DMS79 (cell line): ENCODE measurements at regions not wholly inside any gene's neighbourhood (a gene's known extent, or its start where the extent isn't known, plus 50 kb on each side); places are given as distances from the start of the nearest gene placed in this dataset.
A peak's percentile ranks its signal among the peaks of the same experiment; 100 is the strongest.
"Not testable (repeated sequence)": the region's sequence is repeated elsewhere in the genome, so short reads cannot be mapped to it uniquely, and the experiment has no call there.

ENCODE experiments used
- DNase-seq: peaks from one replicate; lab custom pipeline; 2025; lab: John Stamatoyannopoulos, UW

DNA sequence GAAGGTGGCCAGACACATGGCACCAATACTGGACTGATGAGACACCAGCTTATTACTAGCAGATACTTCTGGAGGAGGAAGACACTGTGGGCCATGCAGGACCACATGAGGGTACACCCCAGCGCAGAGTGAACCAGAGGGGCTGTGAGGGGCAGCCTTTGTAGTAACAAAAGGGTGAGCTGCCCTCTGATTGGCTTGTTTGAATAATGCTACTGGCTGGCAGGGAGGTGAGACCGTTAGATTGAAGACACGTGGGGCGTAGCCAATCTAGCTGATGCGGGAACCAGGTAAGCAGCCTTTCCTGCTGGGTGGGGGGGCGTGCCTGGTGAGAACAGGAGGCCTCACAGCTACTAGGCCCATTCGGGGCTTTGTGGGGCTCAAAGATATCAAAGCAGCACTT, 102.8 kb upstream of the SEC14L1 start:
- no peak for DNase-seq

DNA sequence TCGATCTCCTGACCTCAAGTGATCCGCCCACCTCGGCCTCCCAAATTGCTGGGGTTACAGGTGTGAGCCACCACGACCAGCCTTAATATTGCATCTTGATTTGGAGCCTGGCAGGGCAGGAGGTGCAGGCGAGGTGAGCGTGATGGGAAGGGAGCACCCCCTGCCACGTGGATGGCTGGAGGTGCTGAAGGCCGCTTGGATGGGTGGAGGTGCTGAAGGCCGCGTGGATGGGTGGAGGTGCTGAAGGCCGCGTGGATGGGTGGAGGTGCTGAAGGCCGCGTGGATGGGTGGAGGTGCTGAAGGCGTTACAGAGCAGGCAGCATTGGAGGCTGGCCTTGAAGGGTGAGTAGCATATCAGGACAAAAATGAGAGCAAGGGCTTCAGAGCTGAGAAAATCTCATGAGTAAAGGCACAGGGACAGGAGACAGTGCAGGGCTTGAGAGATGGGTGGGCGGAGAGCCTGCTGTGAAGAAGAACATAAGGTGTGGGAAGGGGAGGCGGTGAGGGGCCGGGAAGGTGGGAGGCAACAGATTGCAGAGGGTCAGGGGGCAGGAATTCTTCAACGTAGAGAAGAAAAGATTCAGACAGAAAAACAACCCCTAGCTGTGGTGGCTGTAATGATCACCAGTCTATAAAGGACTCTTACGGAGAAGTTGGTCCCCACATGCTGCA, 101.7 kb upstream of the SEC14L1 start:
- DNase-seq: no peak

DNA sequence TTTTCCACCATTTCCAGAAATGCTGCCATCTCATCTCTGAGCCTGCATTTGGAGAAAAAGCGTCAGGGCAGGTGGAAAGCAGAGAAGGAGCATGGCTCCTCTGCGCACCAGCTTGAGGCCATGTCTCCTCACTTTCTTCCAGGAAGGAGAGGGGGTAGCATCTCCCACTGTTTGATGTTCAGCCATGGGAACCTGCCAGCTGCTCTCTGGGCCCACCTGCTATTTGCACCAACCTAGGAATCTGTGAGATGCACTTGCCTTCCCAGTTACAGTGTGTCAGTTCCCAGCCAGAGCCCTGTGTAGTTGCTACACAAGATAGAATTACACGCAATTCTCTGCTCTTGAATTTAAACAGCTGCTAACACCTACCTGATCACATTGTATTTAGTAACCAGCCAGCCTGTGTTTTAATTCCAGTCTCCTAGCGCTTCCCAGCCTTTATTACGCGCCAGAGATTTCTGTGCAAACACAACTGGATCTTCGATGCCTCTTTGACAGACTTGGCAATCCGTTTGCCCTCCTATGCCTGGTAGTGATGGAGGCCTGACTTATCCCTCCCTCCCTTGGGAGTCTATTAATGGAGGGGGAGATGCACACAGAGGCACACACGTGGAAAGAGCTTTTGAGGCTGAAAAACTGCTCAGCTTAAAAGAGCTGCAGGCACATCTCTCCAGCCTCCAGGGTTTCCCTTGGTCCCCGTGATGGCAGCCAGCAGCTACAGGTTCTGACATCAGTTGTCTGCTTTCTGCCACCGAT, 98.1 kb upstream of the SEC14L1 start:
- DNase-seq: peak; percentile 38

- DNase-seq: no peak
Observed at GRCh38 chr17:77045441-77046041, 95.2 kb upstream of the SEC14L1 start.

GRCh38 chr17:77049440-77049839, 91.3 kb upstream of the SEC14L1 start:
- DNase-seq: peak; percentile 97

GRCh38 chr17:77050901-77051300, 89.9 kb upstream of the SEC14L1 start:
- DNase-seq: not testable (repeated sequence)

DNA sequence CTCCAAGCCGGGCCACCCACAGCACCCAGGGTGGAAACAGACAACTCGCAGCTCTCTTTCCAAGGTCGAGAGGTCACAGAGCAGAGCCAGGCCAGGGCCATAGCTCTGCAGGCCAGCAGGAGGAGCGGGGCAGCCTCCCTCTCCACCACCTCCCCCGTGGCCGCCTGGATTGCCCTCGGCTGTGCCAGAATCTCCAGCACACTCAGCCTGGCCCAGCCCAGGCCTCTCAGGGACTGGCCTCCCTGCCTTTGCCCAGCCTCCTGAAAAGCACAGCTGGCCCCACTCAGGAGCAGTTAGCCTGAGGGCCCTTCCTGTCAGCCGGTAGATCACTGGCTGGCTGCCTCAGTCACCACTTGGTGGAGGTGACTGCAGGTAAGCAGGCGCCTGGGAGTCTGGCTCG, 85.8 kb upstream of the SEC14L1 start:
- DNase-seq: peak; percentile 40

GRCh38 chr17:77055453-77055852, 85.3 kb upstream of the SEC14L1 start:
- DNase-seq: no peak

- DNase-seq: no peak
Observed at GRCh38 chr17:77058016-77058415, 82.8 kb upstream of the SEC14L1 start.

- DNase-seq: peak; percentile 46
Observed at GRCh38 chr17:77061669-77062068, 79.1 kb upstream of the SEC14L1 start.

GRCh38 chr17:77064598-77064997, 76.2 kb upstream of the SEC14L1 start:
- DNase-seq: no peak

GRCh38 chr17:77066165-77066564, 74.6 kb upstream of the SEC14L1 start:
- DNase-seq: no peak

DNA sequence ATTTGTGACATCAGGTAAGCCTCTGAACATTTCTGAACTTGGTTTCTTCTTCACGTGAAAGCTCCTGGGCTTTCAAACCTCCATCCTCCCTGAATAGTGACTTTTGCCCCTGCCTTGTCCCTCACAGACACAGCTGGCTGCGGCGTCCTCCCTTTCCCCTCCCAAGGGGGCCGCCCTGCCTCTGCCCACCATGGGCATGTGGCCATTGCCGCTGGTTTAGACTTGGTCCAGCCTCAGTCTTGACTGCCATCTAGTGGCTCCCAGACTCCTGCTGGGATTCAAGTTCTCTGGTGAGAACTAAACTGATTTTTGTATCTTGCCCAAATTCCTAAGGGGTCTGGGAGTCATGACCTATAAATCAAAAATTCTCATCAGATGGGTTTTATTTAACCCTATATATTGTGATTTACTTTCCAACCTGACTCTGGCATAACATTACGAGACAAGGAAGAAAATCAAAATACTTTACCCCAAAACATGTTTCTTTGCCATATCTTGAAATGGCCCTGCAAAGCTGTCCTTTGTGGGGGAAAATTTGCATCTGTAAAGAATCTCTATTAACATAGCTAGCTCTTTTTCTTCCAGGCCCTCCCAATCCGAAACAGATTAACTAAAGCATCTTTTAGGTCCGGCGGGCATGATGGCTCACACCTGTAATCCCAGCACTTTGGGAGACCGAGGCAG, 73.9 kb upstream of the SEC14L1 start:
- peak; percentile 30 for DNase-seq

DNA sequence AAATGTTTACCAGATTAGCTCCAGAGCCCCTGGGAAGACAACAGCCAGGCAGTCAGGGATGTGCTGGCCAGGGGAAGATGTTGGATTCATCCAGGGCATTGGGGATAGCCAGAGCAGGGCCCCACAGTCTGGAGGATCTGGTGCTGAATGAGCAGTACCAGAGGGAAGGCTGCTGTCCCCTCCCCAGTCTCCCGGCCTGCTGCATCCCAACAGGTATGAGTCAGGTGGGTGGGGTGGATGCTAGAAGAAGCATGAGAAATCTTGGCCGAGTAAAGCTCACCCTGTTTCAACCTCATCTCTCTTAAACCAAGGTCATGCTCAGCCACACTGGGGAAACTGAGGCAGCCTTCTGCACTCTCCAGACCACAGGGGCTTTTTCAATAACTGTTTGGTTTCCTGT, 71.9 kb upstream of the SEC14L1 start:
- no peak for DNase-seq

DNA sequence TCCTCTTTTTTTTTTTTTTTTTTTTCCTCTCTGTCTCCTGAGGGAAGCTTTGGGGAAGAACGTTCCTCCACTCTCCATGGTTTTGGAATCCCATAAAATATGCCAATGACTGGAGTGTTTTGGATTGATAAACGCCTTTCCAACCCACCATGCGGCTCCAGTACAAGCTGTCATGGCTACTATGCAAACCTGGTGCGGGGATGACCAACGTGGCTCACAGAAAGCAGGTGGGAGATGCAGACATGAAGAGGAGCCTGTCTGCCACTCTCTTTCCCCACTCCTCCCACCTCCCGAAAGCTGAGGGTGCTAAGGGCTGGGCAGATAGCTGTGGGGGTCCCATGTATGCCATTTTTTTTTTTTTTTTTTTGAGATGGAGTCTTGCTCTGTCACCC, 69.9 kb upstream of the SEC14L1 start:
- no peak for DNase-seq

DNA sequence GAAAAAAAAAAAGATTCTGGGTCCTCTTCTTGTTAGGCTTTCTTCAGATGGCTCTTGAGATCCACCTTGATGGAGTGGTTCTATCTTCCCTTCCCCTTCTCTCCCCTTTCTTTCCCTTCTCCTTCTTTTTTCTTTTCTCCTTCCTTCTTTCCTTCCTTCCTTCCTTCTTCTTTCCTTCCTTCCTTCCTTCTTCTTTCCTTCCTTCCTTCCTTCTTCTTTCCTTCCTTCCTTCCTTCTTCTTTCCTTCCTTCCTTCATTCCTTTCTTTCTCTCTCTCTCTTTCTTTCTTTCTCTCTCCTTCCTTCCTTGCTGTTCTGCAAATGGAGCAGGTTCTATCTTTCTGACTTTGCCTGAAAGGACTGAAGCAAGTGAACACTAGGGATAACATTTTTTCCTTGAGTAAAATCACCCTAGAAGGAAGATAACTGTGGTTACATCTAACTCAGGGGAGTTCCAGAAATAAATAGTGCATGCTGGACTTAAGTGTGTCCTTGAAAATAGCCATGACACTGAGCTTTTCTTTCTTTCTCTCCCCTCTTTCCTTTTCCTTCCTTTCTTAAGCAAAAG, 68.8 kb upstream of the SEC14L1 start:
- no peak for DNase-seq

- DNase-seq: no peak
Observed at GRCh38 chr17:77072670-77073069, 68.1 kb upstream of the SEC14L1 start.

GRCh38 chr17:77074681-77075080, 66.1 kb upstream of the SEC14L1 start:
- no peak for DNase-seq

DNA sequence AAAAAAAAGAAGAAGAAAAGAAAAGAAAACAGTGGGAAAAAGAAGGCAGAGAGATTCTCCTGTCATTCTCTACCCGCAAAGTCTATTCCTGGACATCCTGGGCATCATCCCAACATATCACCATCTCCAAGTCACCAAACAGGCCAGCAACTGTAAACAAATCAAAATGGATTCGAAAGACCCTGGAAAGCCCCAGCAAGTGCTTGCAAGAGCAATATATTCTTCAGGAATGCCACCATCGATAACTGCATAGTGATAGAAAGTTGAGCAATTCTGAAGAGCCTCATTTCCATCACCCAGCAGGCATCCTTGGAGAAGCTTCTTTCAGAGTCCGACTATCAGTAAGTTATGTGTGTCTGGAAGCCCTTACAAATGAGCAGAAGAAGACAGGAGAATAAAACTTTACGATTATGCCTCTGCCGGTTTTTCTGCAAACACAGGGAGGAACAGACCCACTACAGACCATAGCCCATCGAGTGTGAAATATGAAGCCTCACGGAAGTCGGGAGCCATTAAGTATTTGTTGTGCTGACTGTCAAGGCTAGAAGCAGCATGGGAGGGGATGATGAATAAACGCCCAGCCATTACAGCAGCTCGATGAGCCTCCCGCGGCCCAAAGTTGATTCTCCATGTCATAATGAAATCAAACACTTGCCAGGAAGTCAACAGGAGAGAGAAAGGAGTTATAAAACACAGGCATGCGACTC, 64.5 kb upstream of the SEC14L1 start:
- peak; percentile 68 for DNase-seq

- no peak for DNase-seq
Observed at GRCh38 chr17:77083531-77083930, 57.2 kb upstream of the SEC14L1 start.

- no peak for DNase-seq
Observed at GRCh38 chr17:77085926-77086432, 54.8 kb upstream of the SEC14L1 start.
